HK-2 (cell line): ENCODE measurements at regions not wholly inside any gene's neighbourhood (a gene's known extent, or its start where the extent isn't known, plus 50 kb on each side); places are given as distances from the start of the nearest gene placed in this dataset.

ENCODE experiments used
- DNase-seq: peaks from one replicate; pipeline ENCODE4 v3.0.0-alpha.2; 2018; ENCODE audit not compliant: unreplicated experiment

- no peak for DNase-seq
Measured at GRCh38 chr4:13316354-13316753, 167.8 kb downstream of the RAB28 start.

DNA sequence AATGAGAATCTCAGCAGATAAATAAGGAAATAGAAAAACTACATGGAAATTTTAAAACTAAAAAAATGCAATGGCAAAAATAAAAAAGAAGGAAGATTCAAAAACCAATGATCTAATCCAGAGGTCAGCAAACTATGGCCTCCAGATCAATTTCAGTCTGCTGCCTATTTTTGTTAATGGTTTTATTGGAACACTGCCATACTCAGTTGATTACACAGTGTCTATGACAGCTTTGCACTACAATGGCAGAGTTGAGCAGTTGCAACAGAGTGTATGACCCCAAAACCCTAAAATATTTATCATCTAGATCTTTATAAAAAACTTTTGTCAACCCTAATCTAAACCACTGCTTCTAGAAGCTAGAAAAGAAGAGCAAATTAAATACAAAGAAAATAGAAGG is 170.3 kb downstream of the RAB28 start:
- DNase-seq, result no peak

DNA sequence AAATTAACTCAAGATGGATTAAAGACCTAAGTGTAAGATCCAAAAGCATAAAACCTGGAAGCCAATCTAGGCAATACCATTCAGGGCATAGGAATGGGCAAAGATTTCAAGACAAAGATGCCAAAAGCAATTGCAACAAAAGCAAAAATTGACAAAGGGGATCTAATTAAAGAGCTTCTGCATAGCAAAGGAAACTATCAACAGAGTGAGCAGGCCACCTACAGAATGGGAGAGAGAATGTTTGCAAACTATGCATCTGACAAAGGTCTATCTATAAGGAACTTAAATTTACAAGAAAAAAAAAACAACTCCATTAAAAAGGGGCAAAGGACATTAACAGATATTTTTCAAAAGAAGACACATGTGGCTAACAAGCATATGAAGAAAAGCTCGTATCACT is 171.9 kb downstream of the RAB28 start:
- DNase-seq, result no peak

GRCh38 chr4:13309751-13310150 is 174.4 kb downstream of the RAB28 start:
- no peak for DNase-seq

DNA sequence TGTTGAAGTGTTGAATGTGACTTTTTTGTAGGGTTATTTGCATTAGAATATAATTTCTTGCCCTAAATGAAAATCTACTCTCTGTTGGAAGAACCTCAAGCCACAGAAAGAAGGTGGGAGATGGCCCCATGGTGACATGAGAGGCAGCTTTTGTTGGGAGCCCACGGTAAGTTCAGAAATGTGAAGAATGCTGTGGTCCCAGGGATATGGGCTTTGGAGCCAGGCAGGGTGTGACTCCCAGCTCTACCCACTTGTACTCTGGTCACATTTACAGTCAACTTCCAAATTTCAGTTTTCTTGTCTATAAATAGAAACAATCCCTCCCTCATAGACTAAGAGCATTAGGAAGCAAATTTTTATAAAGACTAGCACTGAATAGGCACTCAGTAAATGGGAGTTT is 177.8 kb downstream of the RAB28 start:
- no peak for DNase-seq

DNA sequence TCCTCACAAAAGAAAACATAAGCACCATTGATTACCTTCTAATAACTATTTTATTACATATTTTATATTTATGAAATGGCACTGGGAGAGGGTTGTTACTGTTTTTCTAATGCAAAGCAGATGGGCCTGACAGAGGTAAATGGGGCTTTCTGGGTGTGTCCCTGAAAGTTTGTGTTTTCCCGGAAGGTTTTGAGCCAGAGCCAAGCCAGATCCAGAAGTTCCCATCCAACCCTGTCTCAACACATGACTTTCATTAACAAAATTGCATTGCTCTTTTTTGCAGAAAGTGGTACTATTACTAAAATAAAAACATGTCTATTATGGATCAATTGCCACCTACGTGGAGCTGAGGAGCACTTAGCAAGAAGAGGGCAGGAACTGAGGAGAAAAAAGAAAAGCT is 181.3 kb downstream of the RAB28 start:
- DNase-seq, result no peak

- DNase-seq, result no peak
Measured at GRCh38 chr4:13299343-13299742, 184.8 kb downstream of the RAB28 start.

DNA sequence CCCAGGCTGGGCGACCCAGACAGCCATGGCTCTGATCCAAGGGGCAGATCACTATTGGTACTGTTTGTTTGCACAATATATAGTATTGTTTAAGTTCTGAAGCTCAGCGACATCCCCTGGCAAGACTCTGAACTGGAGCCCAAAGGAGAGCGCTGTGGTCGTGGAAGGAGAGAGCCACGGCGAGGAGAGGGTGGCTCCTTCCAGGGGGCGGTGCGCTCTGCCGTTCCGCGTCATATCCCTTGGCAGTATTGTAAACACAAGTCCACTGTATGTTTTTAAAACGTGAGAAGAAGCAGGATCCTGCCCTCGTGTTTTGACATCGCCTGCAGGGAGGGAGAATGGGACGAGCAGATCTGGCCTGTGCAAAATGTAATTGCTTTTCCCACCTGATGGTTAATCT is 185.5 kb downstream of the RAB28 start:
- DNase-seq, result no peak

GRCh38 chr4:13296986-13297385 is 187.2 kb downstream of the RAB28 start:
- DNase-seq, result no peak

DNA sequence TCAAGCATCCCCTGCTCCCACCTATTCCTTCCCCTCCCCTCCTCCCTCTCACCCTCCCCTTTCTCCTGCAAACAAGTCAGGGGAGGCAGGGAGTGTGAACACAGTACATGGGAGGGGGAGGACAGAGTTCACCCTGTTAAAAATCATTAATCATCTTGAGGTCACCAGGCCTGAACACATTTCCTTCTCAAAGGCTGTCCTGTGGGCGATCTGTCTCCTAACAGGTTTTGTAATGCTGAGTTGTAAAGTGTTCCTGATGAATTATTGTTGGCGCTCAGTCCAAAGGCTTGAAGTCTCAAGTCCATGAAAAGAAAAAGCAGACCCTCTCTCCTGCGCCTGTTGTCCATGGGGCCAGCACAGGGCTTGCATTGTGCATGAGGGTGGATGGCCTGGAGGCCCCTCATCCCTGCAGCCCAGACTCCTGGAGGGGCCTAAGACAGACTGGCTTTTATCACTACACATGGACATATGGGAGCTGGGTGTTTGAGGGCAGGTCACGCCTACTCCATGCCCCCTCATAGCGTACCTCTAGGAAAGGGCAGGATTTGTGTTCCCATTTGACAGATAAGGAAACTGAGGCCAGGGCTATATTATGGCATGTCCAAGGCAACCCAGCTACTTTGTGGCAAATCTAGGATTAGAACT is 189.1 kb downstream of the RAB28 start:
- no peak for DNase-seq

GRCh38 chr4:13292372-13292771 is 191.8 kb downstream of the RAB28 start:
- no peak for DNase-seq

- no peak for DNase-seq
Measured at GRCh38 chr4:13289391-13289790, 194.7 kb downstream of the RAB28 start.

- no peak for DNase-seq
Measured at GRCh38 chr4:13285336-13285735, 198.8 kb downstream of the RAB28 start.

DNA sequence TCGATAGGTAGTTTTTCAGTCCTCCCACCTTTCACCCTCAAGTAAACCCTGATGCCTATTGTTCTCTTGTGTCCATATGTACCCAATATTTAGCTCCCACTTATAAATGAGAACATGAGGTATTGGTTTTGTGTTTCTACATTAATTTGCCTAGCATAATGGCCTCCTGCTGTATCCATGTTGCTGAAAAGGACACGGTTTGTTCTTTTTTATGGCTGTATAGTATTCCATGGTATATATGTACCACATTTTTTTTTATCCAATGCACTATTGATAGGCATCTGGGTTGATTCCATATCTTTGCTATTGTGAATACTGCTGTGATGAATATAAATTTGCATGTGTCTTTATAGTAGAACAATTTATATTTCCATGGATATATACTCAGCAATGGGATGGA is 199.2 kb downstream of the RAB28 start:
- no peak for DNase-seq

- DNase-seq, result no peak
Measured at GRCh38 chr4:13276357-13276756, 207.8 kb downstream of the RAB28 start.

- no peak for DNase-seq
Measured at GRCh38 chr4:13268703-13269102, 215.4 kb downstream of the RAB28 start.

- DNase-seq, result no peak
Measured at GRCh38 chr4:13268165-13268564, 216.0 kb downstream of the RAB28 start.

DNA sequence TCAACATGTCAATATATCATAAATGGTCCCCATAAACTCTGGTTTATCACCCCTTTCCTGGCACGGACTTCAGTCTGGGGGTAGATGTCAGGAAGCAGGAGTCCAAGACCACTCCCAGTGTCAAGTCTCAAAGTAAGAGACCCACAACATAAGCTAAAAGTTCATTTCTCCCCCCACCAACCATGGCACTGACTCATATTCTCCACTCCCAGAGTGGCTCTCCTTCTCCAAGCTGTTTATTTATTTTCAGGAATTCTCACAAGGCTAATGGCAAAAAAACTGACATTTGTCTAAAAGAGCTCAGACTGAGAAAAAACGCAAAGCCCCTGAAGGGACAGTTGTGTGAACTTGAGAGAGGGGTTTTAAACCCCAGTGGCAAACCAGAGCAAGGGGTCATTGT is 217.0 kb downstream of the RAB28 start:
- DNase-seq, result no peak

DNA sequence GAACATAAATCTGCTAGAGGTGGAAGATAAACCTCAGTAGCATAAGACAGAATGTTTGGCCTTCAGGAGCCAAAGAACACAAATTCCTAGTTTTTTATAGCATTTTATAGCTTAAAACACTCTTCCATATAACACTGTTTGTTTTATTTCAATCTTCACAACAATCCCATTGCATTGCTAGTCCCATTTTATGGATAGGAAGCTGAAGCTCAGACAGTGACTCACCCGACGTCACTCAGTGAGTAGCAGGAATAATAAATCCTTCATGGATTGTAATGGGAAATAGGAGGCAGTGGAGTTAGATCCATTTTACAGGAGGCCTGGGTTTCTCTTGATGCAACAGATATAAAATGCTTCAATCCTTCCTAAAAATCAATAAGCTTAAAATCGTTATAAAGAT is 217.5 kb downstream of the RAB28 start:
- no peak for DNase-seq

- DNase-seq, result no peak
Measured at GRCh38 chr4:13263967-13264525, 220.1 kb downstream of the RAB28 start.

- DNase-seq, result no peak
Measured at GRCh38 chr4:13262816-13263215, 221.3 kb downstream of the RAB28 start.

GRCh38 chr4:13261486-13262257 is 222.5 kb downstream of the RAB28 start:
- no peak for DNase-seq

DNA sequence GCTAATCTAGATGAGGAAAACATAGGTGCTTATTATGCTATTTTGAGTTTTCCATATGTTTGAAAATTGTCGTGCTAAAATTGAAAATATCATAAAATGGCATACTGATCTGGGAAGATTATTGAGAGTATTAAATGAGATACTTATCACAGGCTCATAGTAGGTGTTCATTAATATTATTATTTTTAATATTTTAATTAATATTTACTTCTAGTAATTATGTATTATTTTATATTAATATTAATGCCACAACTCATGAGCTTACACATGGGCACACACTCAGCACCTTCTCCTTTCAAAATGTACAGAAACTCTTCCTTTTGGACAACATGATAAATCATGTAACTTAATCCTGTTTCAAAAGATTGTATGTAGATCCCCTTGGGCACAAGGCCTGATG is 223.6 kb downstream of the RAB28 start:
- DNase-seq, result no peak
